Myocyte (in vitro differentiated cells): ENCODE measurements at regions not wholly inside any gene's neighbourhood (a gene's known extent, or its start where the extent isn't known, plus 50 kb on each side); places are given as distances from the start of the nearest gene placed in this dataset.
A peak's percentile ranks its signal among the peaks of the same experiment; 100 is the strongest.
"Not testable (repeated sequence)": the region's sequence is repeated elsewhere in the genome, so short reads cannot be mapped to it uniquely, and the experiment has no call there.

Experiments
- DNase-seq: peaks from one replicate; pipeline ENCODE4 v3.0.0-alpha.2; 2012; ENCODE audit warnings: low read depth

GRCh38 chrX:4151798-4152197, 438.3 kb upstream of the PRKX start:
- no peak for DNase-seq

GRCh38 chrX:4150259-4150658, 436.8 kb upstream of the PRKX start:
- no peak for DNase-seq

- no peak for DNase-seq
Measured at GRCh38 chrX:4129626-4130025, 416.2 kb upstream of the PRKX start.

GRCh38 chrX:4118666-4119530, 405.4 kb upstream of the PRKX start:
- DNase-seq = no peak

- DNase-seq = no peak
Measured at GRCh38 chrX:4110964-4111363, 397.5 kb upstream of the PRKX start.

- DNase-seq = no peak
Measured at GRCh38 chrX:4094926-4095325, 381.5 kb upstream of the PRKX start.

GRCh38 chrX:4091046-4091760, 377.8 kb upstream of the PRKX start:
- DNase-seq = peak; percentile 4

- no peak for DNase-seq
Measured at GRCh38 chrX:4059893-4060292, 346.4 kb upstream of the PRKX start.

GRCh38 chrX:4043951-4044350, 330.5 kb upstream of the PRKX start:
- DNase-seq = no peak

- no peak for DNase-seq
Measured at GRCh38 chrX:4035874-4036273, 322.4 kb upstream of the PRKX start.

GRCh38 chrX:4028151-4028550, 314.7 kb upstream of the PRKX start:
- DNase-seq = no peak

- no peak for DNase-seq
Measured at GRCh38 chrX:4005281-4005680, 291.8 kb upstream of the PRKX start.

GRCh38 chrX:4004822-4005221, 291.4 kb upstream of the PRKX start:
- DNase-seq = no peak

- DNase-seq = no peak
Measured at GRCh38 chrX:3994315-3994714, 280.9 kb upstream of the PRKX start.

- DNase-seq = no peak
Measured at GRCh38 chrX:3990569-3990968, 277.1 kb upstream of the PRKX start.

- not testable (repeated sequence) for DNase-seq
Measured at GRCh38 chrX:3972104-3972858, 258.8 kb upstream of the PRKX start.

- DNase-seq = no peak
Measured at GRCh38 chrX:3968749-3969148, 255.3 kb upstream of the PRKX start.

GRCh38 chrX:3963980-3964379, 250.5 kb upstream of the PRKX start:
- DNase-seq = no peak

- DNase-seq = peak; percentile 31
Measured at GRCh38 chrX:3962511-3963311, 249.3 kb upstream of the PRKX start.

GRCh38 chrX:3960952-3961351, 247.5 kb upstream of the PRKX start:
- DNase-seq = no peak

- DNase-seq = no peak
Measured at GRCh38 chrX:3951859-3952258, 238.4 kb upstream of the PRKX start.
